HEK293T (cell line): ENCODE measurements at regions not wholly inside any gene's neighbourhood (a gene's known extent, or its start where the extent isn't known, plus 50 kb on each side); places are given as distances from the start of the nearest gene placed in this dataset.

ENCODE experiments used
- FOXK2 ChIP-seq: fragments of 450-650 bp; IDR thresholded peaks from 2 replicates; pipeline ENCODE4 v1.6.1; 2016; ENCODE audit warnings: mild to moderate bottlenecking
- HDGF ChIP-seq: fragments of 450-650 bp; IDR thresholded peaks from 2 replicates; pipeline ENCODE4 v1.6.1; 2017; ENCODE audit warnings: antibody characterized with exemption, borderline replicate concordance
- L3MBTL2 ChIP-seq: fragments of 450-650 bp; conservative IDR thresholded peaks from 2 replicates; pipeline ENCODE4 v1.6.1; 2016; ENCODE audit warnings: mild to moderate bottlenecking
- NFRKB ChIP-seq: fragments of 450-650 bp; IDR thresholded peaks from 2 replicates; pipeline ENCODE4 v1.6.1; 2016; ENCODE audit warnings: mild to moderate bottlenecking, moderate library complexity
- SP1 ChIP-seq: fragments of 450-650 bp; IDR thresholded peaks from 2 replicates; pipeline ENCODE4 v1.6.1; 2017
- SUZ12 ChIP-seq: fragments of 450-650 bp; IDR thresholded peaks from 2 replicates; pipeline ENCODE4 v1.6.1; 2016; ENCODE audit warnings: mild to moderate bottlenecking
- TARDBP ChIP-seq: fragments of 450-650 bp; IDR thresholded peaks from 2 replicates; pipeline ENCODE4 v1.6.1; 2016
- ZNF384 ChIP-seq: fragments of 450-650 bp; IDR thresholded peaks from 2 replicates; pipeline ENCODE4 v1.6.1; 2016
- TF ChIP-seq, protein P1 (sequence below): fragments of 450-650 bp; IDR thresholded peaks from 2 replicates; pipeline ENCODE4 v1.6.1; 2016

DNA sequence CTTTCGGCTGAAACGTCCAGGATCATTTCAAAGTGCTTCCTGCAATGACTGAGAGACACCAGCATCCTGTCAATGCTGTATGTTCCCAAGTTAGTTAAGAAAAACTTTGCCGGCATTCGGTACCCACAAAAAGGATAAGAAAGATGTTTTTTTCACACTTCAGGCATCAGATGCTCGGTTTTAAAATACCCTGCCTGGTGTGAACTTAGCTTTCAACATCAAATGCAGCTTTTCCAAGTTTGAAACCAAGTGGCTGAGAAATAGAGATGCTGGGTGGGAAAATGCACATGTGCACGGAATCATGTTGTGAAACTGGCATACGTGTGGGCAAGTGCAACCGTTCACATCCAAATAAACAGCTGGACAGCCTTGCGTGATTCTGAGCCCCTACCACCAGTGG is 254.9 kb upstream of the IGF1R start:
- TF ChIP-seq L3MBTL2 (no peak), FOXK2 (no peak), SP1 (no peak), TARDBP (no peak), HDGF (no peak), NFRKB (no peak), ZNF384 (no peak), SUZ12 (no peak)
- TF ChIP-seq, protein P1, sequence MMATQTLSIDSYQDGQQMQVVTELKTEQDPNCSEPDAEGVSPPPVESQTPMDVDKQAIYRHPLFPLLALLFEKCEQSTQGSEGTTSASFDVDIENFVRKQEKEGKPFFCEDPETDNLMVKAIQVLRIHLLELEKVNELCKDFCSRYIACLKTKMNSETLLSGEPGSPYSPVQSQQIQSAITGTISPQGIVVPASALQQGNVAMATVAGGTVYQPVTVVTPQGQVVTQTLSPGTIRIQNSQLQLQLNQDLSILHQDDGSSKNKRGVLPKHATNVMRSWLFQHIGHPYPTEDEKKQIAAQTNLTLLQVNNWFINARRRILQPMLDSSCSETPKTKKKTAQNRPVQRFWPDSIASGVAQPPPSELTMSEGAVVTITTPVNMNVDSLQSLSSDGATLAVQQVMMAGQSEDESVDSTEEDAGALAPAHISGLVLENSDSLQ = no peak
